Upper lobe of left lung (tissue), 4 donors: ENCODE measurements at regions not wholly inside any gene's neighbourhood (a gene's known extent, or its start where the extent isn't known, plus 50 kb on each side); places are given as distances from the start of the nearest gene placed in this dataset.

Experiments
- EP300 ChIP-seq, 4 donors: sonication (generic); formaldehyde crosslinking; IDR thresholded peaks; one replicate each; pipeline ENCODE4 v1.5.1; 2017; ENCODE audit warnings: antibody characterized with exemption in 4 of 4, control low read depth in 2 of 4
- POLR2A ChIP-seq, 4 donors: fragments of 450-650 bp; IDR thresholded peaks; one replicate each; pipeline ENCODE4 v1.5.1; 2016 to 2017; ENCODE audit warnings: antibody characterized with exemption in 4 of 4, mild to moderate bottlenecking in 2 of 4
- POLR2AphosphoS5 ChIP-seq, 2 donors: sonication (generic); formaldehyde crosslinking; IDR thresholded peaks; one replicate each; pipeline ENCODE4 v1.5.1; 2017; ENCODE audit warnings: antibody characterized with exemption in 2 of 2
- TF ChIP-seq, protein P1 (sequence below), 6 experiments: fragments of 450-650 bp in 4 of 6; fragments of 200-600 bp in 2 of 6; sonication (generic) in 2 of 6; IDR thresholded peaks; one replicate each; pipeline ENCODE4 v1.5.1; 2016 to 2019; ENCODE audit warnings: antibody characterized with exemption in 6 of 6

DNA sequence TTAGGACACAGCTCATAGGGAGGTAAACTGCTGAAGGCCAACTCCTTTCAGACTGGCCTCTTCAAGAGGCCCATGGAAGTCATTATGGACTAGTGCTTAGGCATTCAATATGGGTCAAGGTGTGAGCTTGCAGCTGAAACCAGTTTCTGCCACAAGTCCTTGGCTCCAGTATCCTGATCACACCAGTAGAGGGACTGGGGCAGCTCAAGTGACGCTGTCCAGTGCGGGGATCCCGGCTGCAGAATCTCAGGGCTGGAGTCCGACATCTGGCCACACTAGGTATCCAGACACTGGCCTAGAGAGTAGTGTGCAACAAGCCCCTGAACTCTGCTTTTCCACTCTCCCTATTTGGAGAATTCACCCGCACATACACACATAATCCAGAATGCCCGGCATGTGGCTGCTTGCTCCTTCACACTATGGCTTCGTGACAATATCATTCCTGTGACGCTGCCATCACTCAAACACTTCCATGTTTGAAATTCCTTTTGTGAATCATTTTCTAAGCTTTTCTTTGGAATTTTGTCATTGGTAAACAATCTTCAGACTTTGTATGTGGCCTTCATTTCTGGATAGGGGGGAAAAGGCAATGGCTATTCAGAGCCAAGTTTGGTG lies 425.1 kb downstream of the EFNB2 start:
- TF ChIP-seq, protein P1, sequence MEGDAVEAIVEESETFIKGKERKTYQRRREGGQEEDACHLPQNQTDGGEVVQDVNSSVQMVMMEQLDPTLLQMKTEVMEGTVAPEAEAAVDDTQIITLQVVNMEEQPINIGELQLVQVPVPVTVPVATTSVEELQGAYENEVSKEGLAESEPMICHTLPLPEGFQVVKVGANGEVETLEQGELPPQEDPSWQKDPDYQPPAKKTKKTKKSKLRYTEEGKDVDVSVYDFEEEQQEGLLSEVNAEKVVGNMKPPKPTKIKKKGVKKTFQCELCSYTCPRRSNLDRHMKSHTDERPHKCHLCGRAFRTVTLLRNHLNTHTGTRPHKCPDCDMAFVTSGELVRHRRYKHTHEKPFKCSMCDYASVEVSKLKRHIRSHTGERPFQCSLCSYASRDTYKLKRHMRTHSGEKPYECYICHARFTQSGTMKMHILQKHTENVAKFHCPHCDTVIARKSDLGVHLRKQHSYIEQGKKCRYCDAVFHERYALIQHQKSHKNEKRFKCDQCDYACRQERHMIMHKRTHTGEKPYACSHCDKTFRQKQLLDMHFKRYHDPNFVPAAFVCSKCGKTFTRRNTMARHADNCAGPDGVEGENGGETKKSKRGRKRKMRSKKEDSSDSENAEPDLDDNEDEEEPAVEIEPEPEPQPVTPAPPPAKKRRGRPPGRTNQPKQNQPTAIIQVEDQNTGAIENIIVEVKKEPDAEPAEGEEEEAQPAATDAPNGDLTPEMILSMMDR (IDR thresholded peaks at IDR 0.05): no peak
- TF ChIP-seq POLR2A (IDR thresholded peaks at IDR 0.05) (no peak), POLR2AphosphoS5 (IDR thresholded peaks at IDR 0.05) (no peak), EP300 (IDR thresholded peaks at IDR 0.05) (no peak)
